ENCODE measurements at regions not wholly inside any gene's neighbourhood (a gene's known extent, or its start where the extent isn't known, plus 50 kb on each side); places are given as distances from the start of the nearest gene placed in this dataset.
A peak's percentile ranks its signal among the peaks of the same experiment; 100 is the strongest.

GRCh38 chr14:22476887-22477286 lies 112.1 kb downstream of the DAD1 start:
- WGBS, 2 donors, result 4 to 11% methylated on average over 2 of the region's 2 CpGs
- no peak overlapping the region for H3K4me3 ChIP-seq (ENCODE audit: low read length in 2 of 2)
- DNase-seq (no peak), ATAC-seq (ENCODE audit: low FRiP score) (no peak)
- no peaks in the 10 kb centered on the region for H3K9me3 ChIP-seq (ENCODE audit: control insufficient read depth, low read length)
- H3K4me1 ChIP-seq (ENCODE audit: control insufficient read depth in 1 of 2, insufficient read depth in 2 of 2, low read length in 2 of 2), result peaks cover 0 to 6% of the 10 kb centered on the region in 2 donors
- no peaks in the 10 kb centered on the region for H3K36me3 ChIP-seq (ENCODE audit: control insufficient read depth in 1 of 2, insufficient read depth in 2 of 2, low read length in 1 of 2)
- intact Hi-C loops (cut with DNase I), result loop anchor here in 1 of 2 donors (10.0 kb wide), 1 partner anchor 162 kb away; no protein-coding TSS in a partner anchor
- peaks cover 0 to 3% of the 10 kb centered on the region in 2 donors for H3K27me3 ChIP-seq (ENCODE audit: control insufficient read depth in 1 of 2, insufficient read depth in 2 of 2, low read length in 1 of 2)
- no peak overlapping the region for H3K27ac ChIP-seq (ENCODE audit: low read depth in 1 of 2, low read length in 2 of 2)

- ATAC-seq (ENCODE audit: low FRiP score) (no peak), DNase-seq (no peak)
- Histone ChIP-seq H3K27me3 (ENCODE audit: control insufficient read depth in 1 of 2, insufficient read depth in 2 of 2, low read length in 1 of 2) (peaks cover 0 to 3% of the 10 kb centered on the region in 2 donors), H3K4me1 (ENCODE audit: control insufficient read depth in 1 of 2, insufficient read depth in 2 of 2, low read length in 2 of 2) (peaks cover 0 to 3% of the 10 kb centered on the region in 2 donors), H3K4me3 (ENCODE audit: low read length in 2 of 2) (no peak overlapping the region), H3K27ac (ENCODE audit: low read depth in 1 of 2, low read length in 2 of 2) (no peak overlapping the region), H3K36me3 (ENCODE audit: control insufficient read depth in 1 of 2, insufficient read depth in 2 of 2, low read length in 1 of 2) (no peaks in the 10 kb centered on the region), H3K9me3 (ENCODE audit: control insufficient read depth, low read length) (no peaks in the 10 kb centered on the region)
- intact Hi-C loops (cut with DNase I), result loop anchor here in 1 of 2 donors (10.0 kb wide), 1 partner anchor 161 kb away; no protein-coding TSS in a partner anchor
- WGBS, 2 donors, result 83 to 90% methylated on average over 5 of the region's 5 CpGs
These were observed 112.8 kb downstream of the DAD1 start for GRCh38 chr14:22476005-22476751.

- H3K27me3 ChIP-seq (ENCODE audit: control insufficient read depth in 1 of 2, insufficient read depth in 2 of 2, low read length in 1 of 2), result peaks cover 0 to 3% of the 10 kb centered on the region in 2 donors
- 90 to 98% methylated on average over 6 of the region's 6 CpGs for WGBS, 2 donors
- no peak overlapping the region for H3K4me3 ChIP-seq (ENCODE audit: low read length in 2 of 2)
- H3K27ac ChIP-seq (ENCODE audit: low read depth in 1 of 2, low read length in 2 of 2), result no peak overlapping the region
- DNase-seq (no peak), ATAC-seq (ENCODE audit: low FRiP score) (no peak)
- H3K9me3 ChIP-seq (ENCODE audit: control insufficient read depth, low read length), result no peaks in the 10 kb centered on the region
- no peaks in the 10 kb centered on the region for H3K36me3 ChIP-seq (ENCODE audit: control insufficient read depth in 1 of 2, insufficient read depth in 2 of 2, low read length in 1 of 2)
- intact Hi-C loops (cut with DNase I), result loop anchor here in 1 of 2 donors (10.0 kb wide), 1 partner anchor 161 kb away; no protein-coding TSS in a partner anchor
- peaks cover 0 to 3% of the 10 kb centered on the region in 2 donors for H3K4me1 ChIP-seq (ENCODE audit: control insufficient read depth in 1 of 2, insufficient read depth in 2 of 2, low read length in 2 of 2)
These were observed 113.6 kb downstream of the DAD1 start for GRCh38 chr14:22475381-22475780.

- peaks cover 0 to 3% of the 10 kb centered on the region in 2 donors for H3K4me1 ChIP-seq (ENCODE audit: control insufficient read depth in 1 of 2, insufficient read depth in 2 of 2, low read length in 2 of 2)
- H3K36me3 ChIP-seq (ENCODE audit: control insufficient read depth in 1 of 2, insufficient read depth in 2 of 2, low read length in 1 of 2), result no peaks in the 10 kb centered on the region
- H3K27ac ChIP-seq (ENCODE audit: low read depth in 1 of 2, low read length in 2 of 2), result no peak overlapping the region
- ATAC-seq (ENCODE audit: low FRiP score) (no peak), DNase-seq (no peak)
- H3K4me3 ChIP-seq (ENCODE audit: low read length in 2 of 2), result no peak overlapping the region
- no peaks in the 10 kb centered on the region for H3K9me3 ChIP-seq (ENCODE audit: control insufficient read depth, low read length)
- H3K27me3 ChIP-seq (ENCODE audit: control insufficient read depth in 1 of 2, insufficient read depth in 2 of 2, low read length in 1 of 2), result peaks cover 0 to 3% of the 10 kb centered on the region in 2 donors
- intact Hi-C loops (cut with DNase I), result loop anchor here in 1 of 2 donors (5.0 to 10.0 kb wide), 2 partner anchors 83 to 160 kb away; no protein-coding TSS in a partner anchor
- 76% methylated on average over 4 of the region's 4 CpGs for WGBS, 2 donors
These were observed 114.2 kb downstream of the DAD1 start for GRCh38 chr14:22474730-22475351.

- Histone ChIP-seq H3K9me3 (ENCODE audit: control insufficient read depth, low read length) (no peaks in the 10 kb centered on the region), H3K4me3 (ENCODE audit: low read length in 2 of 2) (no peak overlapping the region), H3K36me3 (ENCODE audit: control insufficient read depth in 1 of 2, insufficient read depth in 2 of 2, low read length in 1 of 2) (no peaks in the 10 kb centered on the region), H3K27me3 (ENCODE audit: control insufficient read depth in 1 of 2, insufficient read depth in 2 of 2, low read length in 1 of 2) (peaks cover 0 to 2% of the 10 kb centered on the region in 2 donors), H3K27ac (ENCODE audit: low read depth in 1 of 2, low read length in 2 of 2) (no peak overlapping the region), H3K4me1 (ENCODE audit: control insufficient read depth in 1 of 2, insufficient read depth in 2 of 2, low read length in 2 of 2) (peaks cover 0 to 3% of the 10 kb centered on the region in 2 donors)
- intact Hi-C loops (cut with DNase I), result loop anchor here (1.0 to 10.0 kb wide), 3 partner anchors 81 to 158 kb away; no protein-coding TSS in a partner anchor
- WGBS, 2 donors, result 65 to 71% methylated on average over 12 of the region's 12 CpGs
- ATAC-seq (ENCODE audit: low FRiP score) (no peak), DNase-seq (no peak)
These were observed 115.8 kb downstream of the DAD1 start for GRCh38 chr14:22472935-22473854.

- no peaks in the 10 kb centered on the region for H3K27me3 ChIP-seq (ENCODE audit: control insufficient read depth in 1 of 2, insufficient read depth in 2 of 2, low read length in 1 of 2)
- intact Hi-C loops (cut with DNase I), result loop anchor here in 1 of 2 donors (5.0 to 10.0 kb wide), 2 partner anchors 80 to 158 kb away; no protein-coding TSS in a partner anchor
- no peak overlapping the region for H3K4me3 ChIP-seq (ENCODE audit: low read length in 2 of 2)
- H3K27ac ChIP-seq (ENCODE audit: low read depth in 1 of 2, low read length in 2 of 2), result no peak overlapping the region
- 91 to 94% methylated on average over 2 of the region's 2 CpGs for WGBS, 2 donors
- H3K4me1 ChIP-seq (ENCODE audit: control insufficient read depth in 1 of 2, insufficient read depth in 2 of 2, low read length in 2 of 2), result peaks cover 0 to 3% of the 10 kb centered on the region in 2 donors
- no peaks in the 10 kb centered on the region for H3K36me3 ChIP-seq (ENCODE audit: control insufficient read depth in 1 of 2, insufficient read depth in 2 of 2, low read length in 1 of 2)
- ATAC-seq (ENCODE audit: low FRiP score) (no peak), DNase-seq (no peak)
- H3K9me3 ChIP-seq (ENCODE audit: control insufficient read depth, low read length), result no peaks in the 10 kb centered on the region
These were observed 116.6 kb downstream of the DAD1 start for GRCh38 chr14:22472466-22472865.

- Histone ChIP-seq H3K4me1 (ENCODE audit: control insufficient read depth in 1 of 2, insufficient read depth in 2 of 2, low read length in 2 of 2) (no peaks in the 10 kb centered on the region), H3K4me3 (ENCODE audit: low read length in 2 of 2) (no peak overlapping the region), H3K27ac (ENCODE audit: low read depth in 1 of 2, low read length in 2 of 2) (no peak overlapping the region), H3K36me3 (ENCODE audit: control insufficient read depth in 1 of 2, insufficient read depth in 2 of 2, low read length in 1 of 2) (no peaks in the 10 kb centered on the region), H3K27me3 (ENCODE audit: control insufficient read depth in 1 of 2, insufficient read depth in 2 of 2, low read length in 1 of 2) (no peaks in the 10 kb centered on the region), H3K9me3 (ENCODE audit: control insufficient read depth, low read length) (no peaks in the 10 kb centered on the region)
- WGBS, 2 donors, result 29 to 36% methylated on average over 7 of the region's 7 CpGs
- DNase-seq, result peak in 1 of 2 donors; percentile 68
- ATAC-seq (ENCODE audit: low FRiP score), result no peak
- intact Hi-C loops (cut with DNase I), result loop anchor here in 1 of 2 donors (5.0 to 10.0 kb wide), 2 partner anchors 79 to 157 kb away; no protein-coding TSS in a partner anchor
These were observed 117.4 kb downstream of the DAD1 start for GRCh38 chr14:22471545-22472121.

Data from aorta (tissue), 5 donors.